Loucy (cell line): ENCODE measurements at regions not wholly inside any gene's neighbourhood (a gene's known extent, or its start where the extent isn't known, plus 50 kb on each side); places are given as distances from the start of the nearest gene placed in this dataset.
A peak's percentile ranks its signal among the peaks of the same experiment; 100 is the strongest.

Experiments
- H2AFZ ChIP-seq: fragments of 200-600 bp; sonication (generic); 2 replicates; pipeline ENCODE4 v1.6.0; 2016; ENCODE audit warnings: antibody characterized with exemption, mild to moderate bottlenecking, low read length, moderate library complexity
- H3F3A ChIP-seq: fragments of 200-600 bp; 2 replicates; pipeline ENCODE4 v1.6.0; 2016; ENCODE audit warnings: antibody characterized with exemption, low read depth, mild to moderate bottlenecking
- H3K27me3 ChIP-seq: fragments of 200-600 bp; sonication (generic); 2 replicates; pipeline ENCODE4 v1.6.1; 2014; ENCODE audit warnings: low read length, mild to moderate bottlenecking; ENCODE audit not compliant: insufficient read depth, poor library complexity, severe bottlenecking
- H3K36me3 ChIP-seq: fragments of 200-600 bp; sonication (generic); 2 replicates; pipeline ENCODE4 v1.6.1; 2016; ENCODE audit warnings: low read length; ENCODE audit not compliant: insufficient read depth
- H3K4me1 ChIP-seq: fragments of 200-600 bp; sonication (generic); 2 replicates; pipeline ENCODE4 v1.5.1; 2014; ENCODE audit warnings: low read length, mild to moderate bottlenecking; ENCODE audit not compliant: insufficient read depth, poor library complexity, severe bottlenecking
- H3K4me2 ChIP-seq: fragments of 200-600 bp; sonication (generic); 2 replicates; pipeline ENCODE4 v1.6.0; 2014; ENCODE audit warnings: antibody characterized with exemption, low read length, low read depth, mild to moderate bottlenecking; ENCODE audit not compliant: poor library complexity, severe bottlenecking
- H3K4me3 ChIP-seq: fragments of 200-600 bp; sonication (generic); 2 replicates; pipeline ENCODE4 v1.5.1; 2014; ENCODE audit warnings: low read length, mild to moderate bottlenecking, mixed read lengths; ENCODE audit not compliant: poor library complexity, severe bottlenecking
- H3K79me2 ChIP-seq: fragments of 200-600 bp; sonication (generic); 2 replicates; pipeline ENCODE4 v1.6.1; 2014; ENCODE audit warnings: low read length; ENCODE audit not compliant: insufficient read depth
- H3K9ac ChIP-seq: fragments of 200-600 bp; sonication (generic); 2 replicates; pipeline ENCODE4 v1.6.0; 2014; ENCODE audit warnings: mild to moderate bottlenecking, low read depth, low read length, moderate library complexity; ENCODE audit not compliant: poor library complexity, severe bottlenecking
- H3K9me2 ChIP-seq: fragments of 200-600 bp; sonication (generic); replicated peaks from 2 replicates; pipeline ENCODE4 v1.6.1; 2016; ENCODE audit warnings: low read depth, low read length, mixed read lengths
- H3K9me3 ChIP-seq: fragments of 200-600 bp; sonication (generic); 2 replicates; pipeline ENCODE4 v1.6.1; 2014; ENCODE audit warnings: mild to moderate bottlenecking, antibody characterized with exemption, low read length, low read depth; ENCODE audit not compliant: insufficient read depth
- H4K20me1 ChIP-seq: fragments of 200-600 bp; sonication (generic); 2 replicates; pipeline ENCODE4 v1.6.0; 2014; ENCODE audit warnings: antibody characterized with exemption, low read length, mild to moderate bottlenecking; ENCODE audit not compliant: insufficient read depth, poor library complexity, severe bottlenecking
- CTCF ChIP-seq: fragments of 200-600 bp; sonication (generic); conservative IDR thresholded peaks from 2 replicates; pipeline ENCODE4 v1.5.1; 2014; ENCODE audit warnings: mild to moderate bottlenecking, antibody characterized with exemption, low read length
- EZH2phosphoT487 ChIP-seq: fragments of 200-600 bp; IDR thresholded peaks from 2 replicates; pipeline ENCODE4 v1.6.1; 2018; ENCODE audit warnings: antibody characterized with exemption, mild to moderate bottlenecking, moderate library complexity, borderline replicate concordance

GRCh38 chr6:47102331-47102730, 60.2 kb upstream of the ADGRF1 start:
- Histone ChIP-seq H3K9me2 (no peaks in the 10 kb centered on the region), H3F3A (no peaks in the 10 kb centered on the region), H3K9me3 (no peaks in the 10 kb centered on the region), H3K36me3 (no peaks in the 10 kb centered on the region), H4K20me1 (no peaks in the 10 kb centered on the region), H3K27me3 (no peaks in the 10 kb centered on the region), H3K9ac (no peak overlapping the region), H2AFZ (no peak overlapping the region), H3K4me1 (peaks cover 7% of the 10 kb centered on the region), H3K79me2 (no peaks in the 10 kb centered on the region), H3K4me3 (no peak overlapping the region), H3K4me2 (no peak overlapping the region)
- no peak for TF ChIP-seq EZH2phosphoT487
- no peak for TF ChIP-seq CTCF

- no peak for TF ChIP-seq CTCF
- TF ChIP-seq EZH2phosphoT487, result no peak
- no peaks in the 10 kb centered on the region for H3K79me2 ChIP-seq
These were observed 56.5 kb upstream of the ADGRF1 start for GRCh38 chr6:47098570-47098993.

GRCh38 chr6:47097092-47097945, 55.2 kb upstream of the ADGRF1 start:
- no peak overlapping the region for H3K4me3 ChIP-seq
- H3K36me3 ChIP-seq, result no peaks in the 10 kb centered on the region
- no peaks in the 10 kb centered on the region for H4K20me1 ChIP-seq
- TF ChIP-seq EZH2phosphoT487, result no peak
- TF ChIP-seq CTCF, result peak; percentile 87
- no peaks in the 10 kb centered on the region for H3F3A ChIP-seq
- peak overlapping the region; percentile 3 for H3K4me2 ChIP-seq
- H3K79me2 ChIP-seq, result no peaks in the 10 kb centered on the region
- no peaks in the 10 kb centered on the region for H3K9me3 ChIP-seq
- peak overlapping the region; percentile 46 for H3K9ac ChIP-seq
- no peaks in the 10 kb centered on the region for H3K9me2 ChIP-seq
- no peaks in the 10 kb centered on the region for H3K27me3 ChIP-seq
- H2AFZ ChIP-seq, result peak overlapping the region; percentile 94
- peaks cover 18% of the 10 kb centered on the region for H3K4me1 ChIP-seq

More at GRCh38 chr6:47098570-47098993, 56.5 kb upstream of the ADGRF1 start:
- Histone ChIP-seq H3K9ac (no peak overlapping the region), H3F3A (no peaks in the 10 kb centered on the region), H3K4me3 (no peak overlapping the region), H3K4me2 (no peak overlapping the region), H3K4me1 (peaks cover 18% of the 10 kb centered on the region), H2AFZ (peak overlapping the region; percentile 27; the same call in 1 of the 2 replicates), H3K9me3 (no peaks in the 10 kb centered on the region), H3K27me3 (no peaks in the 10 kb centered on the region), H4K20me1 (no peaks in the 10 kb centered on the region), H3K9me2 (no peaks in the 10 kb centered on the region), H3K36me3 (no peaks in the 10 kb centered on the region)
